Stimulated activated CD4-positive, alpha-beta T cell treated with anti-CD3 and anti-CD28 coated beads, Interleukin-1b, Interleukin-23, amount 100 ng/mL, for 24 hours (primary cell): ENCODE measurements at regions not wholly inside any gene's neighbourhood (a gene's known extent, or its start where the extent isn't known, plus 50 kb on each side); places are given as distances from the start of the nearest gene placed in this dataset.
"Not testable (repeated sequence)": the region's sequence is repeated elsewhere in the genome, so short reads cannot be mapped to it uniquely, and the experiment has no call there.

Experiments used
- DNase-seq, 4 experiments: peaks; one replicate each; pipeline ENCODE4 v3.0.0-alpha.2; 2020; ENCODE audit warnings: low read depth in 4 of 4, low spot score in 1 of 4

- no peak for DNase-seq
These were observed 235.7 kb downstream of the TTC8 start for GRCh38 chr14:89060191-89060590.

GRCh38 chr14:89061696-89062095 is 237.2 kb downstream of the TTC8 start:
- no peak for DNase-seq

GRCh38 chr14:89065879-89066278 is 241.4 kb downstream of the TTC8 start:
- no peak for DNase-seq

- DNase-seq = no peak
These were observed 243.0 kb downstream of the TTC8 start for GRCh38 chr14:89067293-89067972.

- DNase-seq = no peak
These were observed 253.8 kb downstream of the TTC8 start for GRCh38 chr14:89078021-89078795.

- DNase-seq = no peak
These were observed 260.8 kb downstream of the TTC8 start for GRCh38 chr14:89085231-89085731.

GRCh38 chr14:89085737-89086382 is 261.4 kb downstream of the TTC8 start:
- DNase-seq = no peak

GRCh38 chr14:89088530-89088929 is 264.1 kb downstream of the TTC8 start:
- no peak for DNase-seq

GRCh38 chr14:89089330-89089729 is 264.9 kb downstream of the TTC8 start:
- no peak for DNase-seq

GRCh38 chr14:89091781-89092180 is 267.3 kb downstream of the TTC8 start:
- no peak for DNase-seq

GRCh38 chr14:89093083-89093730 is 268.8 kb downstream of the TTC8 start:
- DNase-seq = no peak

- DNase-seq = no peak
These were observed 270.6 kb downstream of the TTC8 start for GRCh38 chr14:89095036-89095435.

GRCh38 chr14:89096946-89097345 is 272.5 kb downstream of the TTC8 start:
- no peak for DNase-seq

GRCh38 chr14:89098254-89098653 is 273.8 kb downstream of the TTC8 start:
- no peak for DNase-seq

GRCh38 chr14:89104171-89104817 is 279.8 kb downstream of the TTC8 start:
- not testable (repeated sequence) for DNase-seq

GRCh38 chr14:89104861-89105260 is 280.4 kb downstream of the TTC8 start:
- not testable (repeated sequence) for DNase-seq
